ENCODE measurements at regions not wholly inside any gene's neighbourhood (a gene's known extent, or its start where the extent isn't known, plus 50 kb on each side); places are given as distances from the start of the nearest gene placed in this dataset.

- POLR2A ChIA-PET = no interaction called here
- no peak for DNase-seq (ENCODE audit: extremely low spot score)
- CTCF ChIA-PET = interaction anchor here (1.2 to 2.6 kb wide), 5 partner anchors 11 to 186 kb away, joined by 3 to 11 read pairs (median 4); no protein-coding TSS in a partner anchor
- TF ChIP-seq CTCF (IDR thresholded peaks at IDR 0.05; ENCODE audit: control extremely low read depth, extremely low read depth, low read depth, missing control alignments) = no peak
Observed at GRCh38 chr1:200302921-200303290, 106.9 kb downstream of the ZNF281 start.

- POLR2A ChIA-PET = no interaction called here
- peak; percentile 8 for TF ChIP-seq CTCF (IDR thresholded peaks at IDR 0.05; ENCODE audit: control extremely low read depth, extremely low read depth, low read depth, missing control alignments)
- DNase-seq (ENCODE audit: extremely low spot score) = peak; percentile 69
- CTCF ChIA-PET = interaction anchor here (1.1 to 2.8 kb wide), 8 partner anchors 12 to 186 kb away, joined by 3 to 11 read pairs (median 4); no protein-coding TSS in a partner anchor
Observed at GRCh38 chr1:200302192-200302920, 107.5 kb downstream of the ZNF281 start.

GRCh38 chr1:200301152-200301551, 108.7 kb downstream of the ZNF281 start:
- ChIA-PET CTCF (interaction anchor here (1.1 to 2.8 kb wide), 8 partner anchors 10 to 188 kb away, joined by 3 to 11 read pairs (median 4); no protein-coding TSS in a partner anchor), POLR2A (no interaction called here)
- no peak for TF ChIP-seq CTCF (IDR thresholded peaks at IDR 0.05; ENCODE audit: control extremely low read depth, extremely low read depth, low read depth, missing control alignments)
- no peak for DNase-seq (ENCODE audit: extremely low spot score)

- DNase-seq (ENCODE audit: extremely low spot score) = no peak
- CTCF ChIA-PET = interaction anchor here (1.2 to 2.8 kb wide), 3 partner anchors 10 to 184 kb away, joined by 3 to 11 read pairs (median 3); no protein-coding TSS in a partner anchor
- TF ChIP-seq CTCF (IDR thresholded peaks at IDR 0.05; ENCODE audit: control extremely low read depth, extremely low read depth, low read depth, missing control alignments) = no peak
- POLR2A ChIA-PET = no interaction called here
Observed at GRCh38 chr1:200299571-200299970, 110.3 kb downstream of the ZNF281 start.

GRCh38 chr1:200298242-200298641, 111.6 kb downstream of the ZNF281 start:
- CTCF ChIA-PET = interaction anchor here (0.6 to 3.3 kb wide), 2 partner anchors 18 to 34 kb away, joined by 3 to 13 read pairs; no protein-coding TSS in a partner anchor
- DNase-seq (ENCODE audit: extremely low spot score) = no peak
- no peak for TF ChIP-seq CTCF (IDR thresholded peaks at IDR 0.05; ENCODE audit: control extremely low read depth, extremely low read depth, low read depth, missing control alignments)
- POLR2A ChIA-PET = no interaction called here

- ChIA-PET CTCF (interaction anchor here (1.0 to 3.3 kb wide), 7 partner anchors 8 to 162 kb away, joined by 3 to 16 read pairs (median 8); no protein-coding TSS in a partner anchor), POLR2A (no interaction called here)
- TF ChIP-seq CTCF (IDR thresholded peaks at IDR 0.05; ENCODE audit: control extremely low read depth, extremely low read depth, low read depth, missing control alignments) = no peak
- DNase-seq (ENCODE audit: extremely low spot score) = no peak
Observed at GRCh38 chr1:200296091-200296661, 113.7 kb downstream of the ZNF281 start.

Data from GM10248 (cell line).